NB4 (cell line): ENCODE measurements at regions not wholly inside any gene's neighbourhood (a gene's known extent, or its start where the extent isn't known, plus 50 kb on each side); places are given as distances from the start of the nearest gene placed in this dataset.

Source experiments
- DNase-seq: peaks from one replicate; pipeline ENCODE4 v3.0.0; 2010; ENCODE audit warnings: low read depth
- H3K4me3 ChIP-seq: one replicate; pipeline ENCODE4 v1.5.1; 2011; ENCODE audit warnings: mild to moderate bottlenecking, low read depth, low read length, moderate library complexity
- MYC ChIP-seq: IDR thresholded peaks from 2 replicates; pipeline ENCODE4 v1.6.1; 2011; ENCODE audit warnings: low read depth, low read length
- POLR2A ChIP-seq: IDR thresholded peaks from 2 replicates; pipeline ENCODE4 v1.6.1; 2011; ENCODE audit warnings: mild to moderate bottlenecking; ENCODE audit not compliant: insufficient read length; ENCODE audit errors: extremely low read depth
- TF ChIP-seq, protein P1 (sequence below): IDR thresholded peaks from 2 replicates; pipeline ENCODE4 v1.6.1; 2011; ENCODE audit warnings: low read depth, low read length
- TF ChIP-seq, protein P2 (sequence below): IDR thresholded peaks from one replicate; pipeline ENCODE4 v1.5.1; 2012; ENCODE audit warnings: low read depth, low read length

DNA sequence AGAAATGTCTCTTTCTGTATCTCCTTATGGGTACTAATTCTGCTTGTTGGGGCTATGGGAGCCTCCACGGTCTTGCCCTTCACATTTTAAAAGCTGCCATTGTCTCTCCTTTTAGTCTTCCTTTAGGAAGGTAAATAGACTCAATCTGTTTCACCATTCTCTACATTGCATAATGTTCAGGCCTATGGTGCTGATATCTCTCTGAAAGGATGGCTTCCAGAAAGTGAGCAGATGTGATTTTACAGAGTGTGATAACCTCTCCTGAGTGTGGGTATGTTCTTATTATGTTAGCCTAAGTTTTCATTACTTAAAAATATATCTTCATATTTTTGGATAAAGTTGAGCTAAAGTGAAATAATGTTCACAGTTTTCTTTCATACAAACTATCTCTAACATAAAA, 254.0 kb upstream of the PITX2 start:
- no peak for DNase-seq
- no peak overlapping the region for H3K4me3 ChIP-seq
- TF ChIP-seq, protein P1, sequence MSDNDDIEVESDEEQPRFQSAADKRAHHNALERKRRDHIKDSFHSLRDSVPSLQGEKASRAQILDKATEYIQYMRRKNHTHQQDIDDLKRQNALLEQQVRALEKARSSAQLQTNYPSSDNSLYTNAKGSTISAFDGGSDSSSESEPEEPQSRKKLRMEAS: no peak
- TF ChIP-seq, protein P2, sequence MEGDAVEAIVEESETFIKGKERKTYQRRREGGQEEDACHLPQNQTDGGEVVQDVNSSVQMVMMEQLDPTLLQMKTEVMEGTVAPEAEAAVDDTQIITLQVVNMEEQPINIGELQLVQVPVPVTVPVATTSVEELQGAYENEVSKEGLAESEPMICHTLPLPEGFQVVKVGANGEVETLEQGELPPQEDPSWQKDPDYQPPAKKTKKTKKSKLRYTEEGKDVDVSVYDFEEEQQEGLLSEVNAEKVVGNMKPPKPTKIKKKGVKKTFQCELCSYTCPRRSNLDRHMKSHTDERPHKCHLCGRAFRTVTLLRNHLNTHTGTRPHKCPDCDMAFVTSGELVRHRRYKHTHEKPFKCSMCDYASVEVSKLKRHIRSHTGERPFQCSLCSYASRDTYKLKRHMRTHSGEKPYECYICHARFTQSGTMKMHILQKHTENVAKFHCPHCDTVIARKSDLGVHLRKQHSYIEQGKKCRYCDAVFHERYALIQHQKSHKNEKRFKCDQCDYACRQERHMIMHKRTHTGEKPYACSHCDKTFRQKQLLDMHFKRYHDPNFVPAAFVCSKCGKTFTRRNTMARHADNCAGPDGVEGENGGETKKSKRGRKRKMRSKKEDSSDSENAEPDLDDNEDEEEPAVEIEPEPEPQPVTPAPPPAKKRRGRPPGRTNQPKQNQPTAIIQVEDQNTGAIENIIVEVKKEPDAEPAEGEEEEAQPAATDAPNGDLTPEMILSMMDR: no peak
- TF ChIP-seq POLR2A: no peak
- no peak for TF ChIP-seq MYC

DNA sequence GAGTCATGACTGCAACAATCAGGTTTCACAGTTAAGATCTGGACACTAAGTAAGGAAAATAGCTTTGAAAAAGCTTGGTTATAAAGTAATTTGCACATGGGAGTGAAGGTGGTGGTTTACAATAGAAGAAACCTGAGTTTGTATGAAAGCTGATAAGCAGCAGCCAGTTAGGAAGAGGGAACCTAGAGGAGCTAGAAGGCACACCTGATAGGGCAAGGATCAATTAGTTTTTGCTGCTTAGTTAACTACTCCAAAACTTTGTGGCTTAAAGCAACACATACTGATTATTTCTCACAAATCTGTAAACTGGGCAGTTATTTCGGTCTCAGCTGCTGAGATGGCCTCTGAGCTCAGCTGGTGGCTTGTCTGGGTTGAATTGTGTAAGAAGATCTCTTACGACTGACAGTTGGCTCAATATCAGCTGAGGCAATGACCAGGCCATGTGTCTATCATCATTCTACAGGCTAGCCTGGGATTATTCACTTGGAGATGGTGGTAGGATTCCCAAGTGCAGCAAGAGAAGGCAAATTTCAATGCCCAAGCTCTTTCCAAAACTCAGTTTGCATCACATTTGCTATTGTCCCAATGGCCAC, 255.0 kb upstream of the PITX2 start:
- TF ChIP-seq, protein P2: no peak
- TF ChIP-seq MYC (no peak), POLR2A (no peak)
- TF ChIP-seq, protein P1: no peak
- no peak overlapping the region for H3K4me3 ChIP-seq
- no peak for DNase-seq

DNA sequence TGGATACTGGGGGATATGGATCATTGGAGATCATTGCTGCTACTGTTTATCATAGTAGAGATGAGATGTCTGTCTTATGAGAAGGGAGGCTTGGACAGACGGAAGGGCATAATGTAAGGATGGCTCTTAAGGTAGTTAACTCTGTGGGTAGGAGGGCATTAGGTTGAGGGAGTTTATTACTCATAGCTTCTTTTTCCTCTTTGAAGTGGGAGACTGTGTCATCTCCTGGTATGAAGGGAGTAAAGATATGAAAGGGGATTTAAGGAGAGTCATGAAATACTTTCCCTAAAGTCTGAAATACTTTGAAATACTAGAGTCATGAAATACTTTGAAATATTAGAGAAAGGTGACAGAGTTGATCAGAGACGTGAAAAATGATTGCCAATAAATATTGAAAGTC, 255.5 kb upstream of the PITX2 start:
- no peak overlapping the region for H3K4me3 ChIP-seq
- TF ChIP-seq POLR2A: no peak
- TF ChIP-seq, protein P1: no peak
- TF ChIP-seq, protein P2: no peak
- no peak for TF ChIP-seq MYC
- DNase-seq: no peak

DNA sequence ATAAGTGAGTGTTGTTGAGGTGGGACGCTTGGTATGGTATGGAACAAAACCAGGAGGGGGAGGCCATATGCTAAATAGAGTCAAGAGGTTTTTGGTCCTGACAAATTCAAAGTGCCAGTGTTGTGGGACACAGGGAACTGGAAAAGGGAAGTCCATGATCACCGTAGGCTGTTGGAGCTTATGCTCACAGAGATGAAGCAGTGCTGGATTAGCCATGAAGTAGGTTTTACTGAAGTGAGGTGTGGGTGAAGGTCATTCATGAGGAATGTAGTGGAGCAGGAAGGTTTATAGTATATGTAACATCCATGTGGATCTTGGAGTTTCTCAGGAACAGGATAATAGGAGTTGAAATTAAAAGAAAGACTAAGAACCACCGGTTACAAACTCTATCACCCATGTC, 256.1 kb upstream of the PITX2 start:
- TF ChIP-seq POLR2A (no peak), MYC (no peak)
- TF ChIP-seq, protein P2: no peak
- TF ChIP-seq, protein P1: no peak
- no peak overlapping the region for H3K4me3 ChIP-seq
- DNase-seq: no peak

DNA sequence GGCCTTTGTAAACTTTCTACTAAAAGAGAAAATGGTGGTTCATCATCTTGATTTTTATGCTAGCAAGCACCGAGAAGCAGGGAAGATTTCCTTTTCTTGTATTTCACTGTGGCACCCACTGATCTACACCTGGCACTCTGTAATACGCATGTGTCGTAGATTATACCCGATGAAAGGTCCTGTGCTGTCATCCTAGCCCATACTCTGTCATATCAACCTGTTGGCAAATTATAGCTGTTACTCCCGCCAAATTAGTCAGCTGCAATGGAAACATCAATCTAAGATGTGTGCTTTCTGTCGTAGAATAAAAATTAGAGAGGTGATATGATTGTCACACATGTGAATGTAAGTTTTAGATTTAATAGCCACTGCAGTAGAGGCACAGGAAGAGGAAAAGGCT, 263.4 kb upstream of the PITX2 start:
- no peak overlapping the region for H3K4me3 ChIP-seq
- TF ChIP-seq MYC (no peak), POLR2A (no peak)
- TF ChIP-seq, protein P2: no peak
- TF ChIP-seq, protein P1: no peak
- no peak for DNase-seq

DNA sequence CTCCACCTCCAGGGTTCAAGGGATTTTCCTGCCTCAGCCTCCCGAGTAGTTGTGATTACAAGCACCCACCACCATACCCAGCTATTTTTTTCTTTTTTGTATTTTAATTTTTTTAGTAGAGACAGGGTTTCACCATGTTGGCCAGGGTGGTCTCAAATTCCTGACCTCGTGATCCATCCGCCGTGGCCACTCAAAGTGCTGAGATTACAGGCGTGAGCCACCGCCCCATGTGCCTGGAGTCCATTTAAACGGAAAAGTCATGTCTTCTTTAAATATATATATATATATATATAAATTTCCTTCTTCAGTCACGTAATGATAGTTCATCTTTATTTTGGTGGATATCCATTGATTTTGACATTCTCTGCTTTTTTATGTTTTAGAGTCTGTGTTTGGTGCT, 264.0 kb upstream of the PITX2 start:
- TF ChIP-seq, protein P2: no peak
- no peak for TF ChIP-seq MYC
- TF ChIP-seq, protein P1: no peak
- no peak for TF ChIP-seq POLR2A
- no peak overlapping the region for H3K4me3 ChIP-seq
- no peak for DNase-seq
